HG03469 (cell line): ENCODE measurements at regions not wholly inside any gene's neighbourhood (a gene's known extent, or its start where the extent isn't known, plus 50 kb on each side); places are given as distances from the start of the nearest gene placed in this dataset.
"Not testable (repeated sequence)": the region's sequence is repeated elsewhere in the genome, so short reads cannot be mapped to it uniquely, and the experiment has no call there.

Experiments
- ATAC-seq: cut with Tn5 transposase; IDR thresholded peaks from one replicate; pipeline ENCODE4 v1.9.1; 2021; ENCODE audit warnings: mild to moderate bottlenecking, moderate library complexity, moderate number of reproducible peaks; ENCODE audit not compliant: unreplicated experiment

- ATAC-seq: no peak
Observed at GRCh38 chr13:89515948-89516347, 1831.5 kb upstream of the MIR17HG start.

- no peak for ATAC-seq
Observed at GRCh38 chr13:89518289-89519077, 1829.0 kb upstream of the MIR17HG start.

- no peak for ATAC-seq
Observed at GRCh38 chr13:89520468-89520867, 1827.0 kb upstream of the MIR17HG start.

- not testable (repeated sequence) for ATAC-seq
Observed at GRCh38 chr13:89521672-89522071, 1825.8 kb upstream of the MIR17HG start.

GRCh38 chr13:89541091-89542030 is 1806.1 kb upstream of the MIR17HG start:
- ATAC-seq: no peak

- ATAC-seq: no peak
Observed at GRCh38 chr13:89550938-89551337, 1796.5 kb upstream of the MIR17HG start.

GRCh38 chr13:89554801-89555200 is 1792.7 kb upstream of the MIR17HG start:
- ATAC-seq: no peak

GRCh38 chr13:89565476-89566100 is 1781.9 kb upstream of the MIR17HG start:
- ATAC-seq: no peak

- no peak for ATAC-seq
Observed at GRCh38 chr13:89567025-89567424, 1780.5 kb upstream of the MIR17HG start.

- no peak for ATAC-seq
Observed at GRCh38 chr13:89568276-89568675, 1779.2 kb upstream of the MIR17HG start.

- no peak for ATAC-seq
Observed at GRCh38 chr13:89568746-89569145, 1778.7 kb upstream of the MIR17HG start.

GRCh38 chr13:89571676-89572075 is 1775.8 kb upstream of the MIR17HG start:
- ATAC-seq: no peak

- ATAC-seq: no peak
Observed at GRCh38 chr13:89574077-89574476, 1773.4 kb upstream of the MIR17HG start.

GRCh38 chr13:89577301-89577700 is 1770.2 kb upstream of the MIR17HG start:
- no peak for ATAC-seq

- no peak for ATAC-seq
Observed at GRCh38 chr13:89584058-89584620, 1763.3 kb upstream of the MIR17HG start.

GRCh38 chr13:89602655-89603054 is 1744.8 kb upstream of the MIR17HG start:
- ATAC-seq: no peak

GRCh38 chr13:89603187-89603586 is 1744.3 kb upstream of the MIR17HG start:
- ATAC-seq: no peak

GRCh38 chr13:89609318-89609717 is 1738.2 kb upstream of the MIR17HG start:
- no peak for ATAC-seq

GRCh38 chr13:89610331-89610730 is 1737.2 kb upstream of the MIR17HG start:
- ATAC-seq: no peak

- no peak for ATAC-seq
Observed at GRCh38 chr13:89610881-89611280, 1736.6 kb upstream of the MIR17HG start.

- no peak for ATAC-seq
Observed at GRCh38 chr13:89627996-89628395, 1719.5 kb upstream of the MIR17HG start.
